NCI-H345 treated with DMSO at 0.1 percent for 48 hours (cell line): ENCODE measurements at regions not wholly inside any gene's neighbourhood (a gene's known extent, or its start where the extent isn't known, plus 50 kb on each side); places are given as distances from the start of the nearest gene placed in this dataset.
"Not testable (repeated sequence)": the region's sequence is repeated elsewhere in the genome, so short reads cannot be mapped to it uniquely, and the experiment has no call there.

Source experiments
- DNase-seq: peaks from one replicate; lab custom pipeline; 2025; ENCODE audit not compliant: unreplicated experiment; lab: John Stamatoyannopoulos, UW

DNA sequence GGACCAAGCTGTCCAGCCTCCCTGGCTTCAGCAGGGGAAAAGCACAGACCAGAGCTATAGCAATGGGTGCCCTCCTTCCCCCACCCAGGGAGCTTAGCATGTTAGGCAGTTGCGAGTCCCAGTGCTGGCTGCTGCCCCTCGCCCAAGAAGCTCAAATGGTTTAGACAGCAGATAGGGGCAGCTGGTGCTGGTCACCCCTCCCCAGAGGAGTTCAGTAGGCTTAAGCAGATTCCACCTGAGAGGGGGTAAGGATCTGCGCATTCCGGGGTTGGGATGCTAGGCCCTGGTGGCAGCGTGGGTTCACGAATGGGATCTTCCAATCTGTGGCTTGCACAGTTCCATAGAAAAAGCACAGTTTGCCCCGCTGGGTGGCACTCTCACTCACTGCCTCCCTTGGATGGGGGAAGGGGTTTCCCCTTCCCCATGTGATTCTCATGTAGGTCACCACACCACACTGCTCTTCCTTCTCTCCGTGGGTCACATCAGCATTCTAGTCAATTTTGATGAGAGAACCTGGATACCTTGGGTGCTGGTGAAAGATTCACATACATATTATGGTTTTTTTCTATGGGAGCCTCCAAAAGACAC is 665.6 kb downstream of the C12orf50 start:
- DNase-seq: no peak

DNA sequence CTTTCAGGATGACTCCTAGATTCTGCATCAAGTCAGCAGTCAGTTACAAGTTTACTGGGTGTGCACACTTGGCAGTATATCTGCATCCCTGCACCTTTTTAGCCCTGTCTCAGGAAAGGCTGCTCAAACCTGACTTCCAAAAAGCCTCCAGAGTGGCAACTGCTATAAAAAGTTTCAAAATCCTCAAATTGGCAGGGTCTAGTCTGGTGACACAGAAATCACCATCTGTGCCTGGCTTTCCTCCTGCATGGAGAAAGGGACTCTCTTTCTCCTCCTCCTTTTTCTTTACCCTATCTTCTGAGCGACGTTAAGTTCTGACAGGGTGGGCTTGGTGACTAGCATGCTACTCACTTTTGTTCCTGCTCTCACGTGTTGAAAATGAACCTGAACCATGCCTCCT is 679.5 kb downstream of the C12orf50 start:
- DNase-seq: no peak

DNA sequence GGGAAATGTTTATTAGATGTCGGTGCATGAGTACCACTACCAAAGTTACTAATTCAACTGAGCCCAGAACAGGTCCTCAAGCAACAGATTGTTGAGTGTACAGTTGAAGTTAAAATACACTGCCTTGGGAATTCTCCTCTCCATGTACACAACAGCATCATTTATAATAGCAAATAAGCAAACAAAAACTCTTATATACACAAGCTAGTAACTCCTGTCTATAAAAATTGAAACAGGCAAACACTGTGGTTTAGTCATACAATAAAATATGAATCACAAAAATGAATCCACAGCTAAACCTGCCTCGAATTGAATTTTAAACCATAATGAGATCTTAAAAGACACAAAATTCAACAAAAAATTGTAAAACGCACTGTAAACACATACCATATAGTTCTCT is 681.1 kb downstream of the C12orf50 start:
- DNase-seq: no peak

DNA sequence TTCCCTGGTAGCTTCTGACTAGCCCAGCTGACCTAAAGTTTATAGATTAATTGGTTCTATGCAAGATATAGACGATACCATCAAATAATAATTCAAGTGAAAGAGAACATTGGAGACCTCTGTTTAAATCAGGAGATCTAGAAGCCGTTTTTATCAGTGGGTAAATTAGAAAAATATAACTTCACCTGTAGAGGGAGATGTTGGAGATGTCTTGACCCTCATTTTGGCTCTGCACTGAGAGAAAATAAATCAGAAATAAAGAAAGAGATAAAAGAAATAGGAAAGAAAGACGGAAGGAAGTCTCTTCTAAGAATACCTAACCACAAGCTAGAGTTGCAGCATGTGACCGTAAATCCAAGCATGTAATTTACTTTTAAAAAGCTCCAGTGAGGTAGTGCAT is 684.5 kb downstream of the C12orf50 start:
- no peak for DNase-seq

DNA sequence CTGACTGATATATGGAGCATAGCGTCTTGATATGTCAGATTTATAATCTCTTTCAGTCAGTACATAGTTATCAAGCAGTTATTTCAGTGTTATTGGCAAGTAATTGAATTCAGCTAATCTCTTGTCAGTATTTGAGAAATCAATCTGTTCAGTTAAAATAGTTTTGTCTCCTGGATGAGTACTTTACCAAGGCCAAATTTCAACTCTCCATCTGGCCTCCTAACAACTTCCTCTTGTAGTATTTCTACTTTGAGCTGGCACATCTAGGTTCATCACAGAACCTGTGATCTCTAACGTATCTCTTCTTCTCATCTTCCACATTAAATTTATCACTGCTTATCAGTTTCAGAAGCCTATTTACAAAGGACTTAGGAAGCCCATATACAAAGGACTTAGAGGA is 690.5 kb downstream of the C12orf50 start:
- no peak for DNase-seq

DNA sequence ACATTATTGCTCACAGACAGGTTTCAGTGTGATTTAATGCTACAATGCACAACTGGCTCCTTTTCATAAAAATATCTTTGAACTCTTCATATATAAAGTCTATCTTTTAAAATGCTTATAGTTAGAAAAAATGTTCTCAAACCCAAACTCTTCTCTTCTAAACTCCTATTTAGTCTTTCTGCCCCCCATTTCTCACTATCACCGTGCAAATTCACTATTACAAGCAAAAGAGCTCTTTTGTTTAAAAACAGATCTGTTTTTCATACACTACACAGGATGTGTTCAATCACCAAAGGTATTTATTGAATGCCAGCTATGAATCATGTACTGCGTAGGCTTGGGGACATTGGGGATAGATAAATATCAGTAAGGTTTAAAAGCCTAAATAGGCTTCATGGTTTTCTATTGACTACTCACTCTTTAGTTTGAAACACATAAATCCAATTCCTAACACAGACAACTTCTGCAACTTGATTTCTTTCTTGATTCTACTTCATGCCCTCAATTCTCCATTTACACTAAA is 692.3 kb downstream of the C12orf50 start:
- no peak for DNase-seq

DNA sequence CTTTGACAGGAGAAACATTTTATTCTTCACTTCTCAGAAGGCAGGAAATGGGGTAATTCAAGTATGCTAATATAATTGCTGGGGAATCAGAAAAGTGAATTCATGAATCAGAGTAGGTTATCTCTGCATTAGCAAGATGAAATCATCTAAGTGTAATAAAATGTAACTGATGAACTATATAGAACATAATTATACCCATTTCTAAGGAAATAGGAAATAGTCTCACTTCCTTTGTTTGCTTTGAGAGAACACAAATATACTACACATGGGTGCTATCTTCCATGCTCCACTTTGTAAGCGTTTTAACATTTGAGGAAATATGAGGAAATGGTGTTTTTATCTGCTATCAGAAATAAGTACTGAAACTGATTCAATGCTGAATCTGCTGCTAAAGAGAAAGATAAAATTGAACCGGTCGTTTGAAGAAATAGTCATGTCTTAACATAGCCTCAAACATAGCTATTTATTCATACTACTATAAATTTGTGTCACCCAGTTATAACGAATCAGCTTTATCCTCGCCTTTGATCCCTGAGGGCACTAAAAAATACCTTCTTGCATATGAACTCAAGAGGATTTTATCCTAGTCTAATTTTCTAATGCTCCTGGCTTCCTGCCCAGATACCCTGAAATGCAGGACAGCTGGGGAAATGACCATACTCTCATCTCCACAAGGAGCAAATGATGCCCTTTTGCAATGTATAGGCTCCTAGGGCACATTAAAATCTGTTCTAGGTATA is 696.0 kb downstream of the C12orf50 start:
- no peak for DNase-seq

DNA sequence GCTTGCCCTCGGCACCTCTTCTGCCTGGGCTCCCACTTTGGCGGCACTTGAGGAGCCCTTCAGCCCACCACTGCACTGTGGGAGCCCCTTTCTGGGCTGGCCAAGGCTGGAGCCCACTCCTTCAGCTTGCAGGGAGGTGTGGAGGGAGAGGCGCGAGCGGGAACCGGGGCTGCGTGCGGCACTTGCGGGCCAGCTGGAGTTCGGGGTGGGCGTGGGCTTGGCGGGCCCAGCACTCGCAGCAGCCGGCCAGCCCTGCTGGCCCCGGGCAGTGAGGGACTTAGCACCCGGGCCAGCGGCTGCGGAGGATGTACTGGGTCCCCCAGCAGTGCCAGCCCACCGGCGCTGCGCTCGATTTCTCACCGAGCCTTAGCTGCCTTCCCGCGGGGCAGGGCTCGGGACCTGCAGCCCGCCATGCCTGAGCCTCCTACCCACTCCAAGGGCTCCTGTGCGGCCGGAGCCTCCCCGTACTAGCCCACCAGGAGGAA is 699.1 kb downstream of the C12orf50 start:
- DNase-seq: not testable (repeated sequence)

DNA sequence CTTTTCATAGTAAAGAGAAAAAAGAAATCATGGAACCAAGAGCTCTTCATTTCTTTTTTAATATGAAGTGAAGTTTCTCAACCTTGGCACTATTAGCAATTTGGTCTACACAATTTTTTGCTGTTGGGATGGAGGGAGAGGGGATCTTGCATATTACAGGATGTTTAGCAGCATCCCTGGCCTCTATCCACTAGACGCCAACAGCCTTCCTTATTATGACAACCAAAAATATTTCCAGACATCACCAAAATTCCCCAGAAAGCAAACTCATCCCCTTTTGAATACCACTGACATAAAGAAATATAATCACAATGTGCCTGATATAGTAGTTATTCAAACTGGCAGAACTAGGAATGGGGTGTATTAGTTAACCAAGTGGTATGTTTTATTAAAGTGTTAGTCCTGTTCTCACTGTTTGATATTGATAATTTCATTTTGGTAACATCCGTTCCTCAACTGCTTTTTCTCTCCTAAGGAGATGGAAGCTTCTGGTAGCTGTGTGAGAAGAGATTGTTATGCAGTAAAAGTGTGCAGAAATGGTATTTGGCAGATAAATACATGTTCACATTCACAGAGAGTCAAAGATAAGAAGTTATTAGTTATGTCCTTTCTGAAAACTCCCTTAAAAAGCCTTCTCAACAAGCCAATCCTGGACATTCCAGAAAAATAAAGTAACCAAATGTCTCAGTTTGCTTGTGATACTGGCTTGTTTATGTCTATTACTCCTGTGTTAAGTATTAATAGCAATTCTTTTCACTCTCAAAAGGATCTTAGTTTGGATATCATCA is 699.9 kb downstream of the C12orf50 start:
- DNase-seq: no peak

DNA sequence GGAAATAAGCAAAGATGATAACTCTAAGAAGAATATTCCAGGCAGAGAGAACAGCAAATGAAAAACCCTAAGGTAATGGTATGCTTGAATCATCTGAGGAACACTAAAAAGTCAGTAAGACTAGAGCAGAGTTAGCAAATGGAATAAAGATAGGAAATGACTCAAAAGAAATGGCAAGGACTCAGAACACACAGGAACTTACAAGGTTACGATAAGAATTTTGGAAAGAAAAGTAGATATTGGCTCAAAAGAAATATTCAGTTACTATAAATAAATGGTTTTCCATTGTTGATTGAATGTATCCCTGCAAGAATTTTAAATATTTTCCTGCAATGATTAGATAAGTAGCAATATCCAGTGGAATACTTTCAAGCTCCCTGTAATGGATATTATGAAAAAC is 705.8 kb downstream of the C12orf50 start:
- DNase-seq: no peak

DNA sequence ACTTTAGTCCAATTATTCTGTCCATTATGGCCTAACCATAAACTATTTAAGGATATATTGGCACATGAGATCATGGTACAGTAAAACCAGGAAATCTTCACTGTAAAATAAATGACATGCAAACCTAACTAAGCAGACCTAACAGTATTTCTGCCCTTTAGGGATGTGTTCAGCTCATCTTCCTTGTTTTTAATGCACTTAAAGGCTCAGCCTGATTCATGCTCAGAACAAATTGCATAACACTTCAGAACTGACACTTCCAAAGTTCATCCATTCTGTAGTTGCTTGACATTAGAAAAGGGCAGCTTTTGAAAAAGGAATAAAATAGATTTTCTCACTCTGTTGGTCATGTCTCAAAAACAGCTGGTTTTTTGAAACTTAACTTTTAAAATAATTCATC is 708.5 kb downstream of the C12orf50 start:
- DNase-seq: no peak

DNA sequence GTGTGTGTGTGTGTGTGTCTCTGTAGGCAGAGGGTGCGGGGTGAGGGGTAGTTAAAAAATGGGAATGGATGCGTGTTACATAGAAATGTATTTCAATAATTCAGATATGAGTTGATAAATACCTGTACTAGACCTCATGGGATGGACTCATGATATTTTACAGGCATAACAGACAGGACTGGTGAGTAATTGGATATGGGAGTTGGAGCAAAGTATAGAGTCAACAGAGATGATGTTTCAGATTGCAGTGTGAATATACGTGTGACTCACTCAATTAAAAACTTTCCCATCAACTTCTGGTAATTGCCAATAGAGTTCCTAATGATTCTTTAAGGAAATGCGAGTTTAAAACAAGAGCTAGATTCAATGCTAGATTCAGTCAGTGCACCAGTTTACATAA is 711.9 kb downstream of the C12orf50 start:
- DNase-seq: no peak

DNA sequence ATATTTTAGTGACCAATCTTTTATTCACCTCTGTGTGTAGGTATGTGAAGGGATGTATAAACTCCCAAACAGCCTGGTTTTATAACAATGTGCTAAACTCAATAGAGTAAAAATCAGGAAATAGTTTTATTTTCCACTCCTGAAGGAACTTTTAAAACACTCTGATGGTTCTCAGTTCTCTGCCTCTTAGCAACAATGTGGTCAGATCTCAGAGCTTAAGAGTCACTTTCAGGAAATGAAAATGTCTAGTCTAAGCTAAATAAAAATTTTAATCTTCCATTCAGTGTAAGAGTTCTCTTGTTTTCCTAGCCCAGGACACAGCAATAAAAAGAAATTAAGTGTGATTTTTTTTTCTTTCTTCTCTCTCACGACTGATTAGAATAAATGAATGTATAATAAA is 718.0 kb downstream of the C12orf50 start:
- no peak for DNase-seq

DNA sequence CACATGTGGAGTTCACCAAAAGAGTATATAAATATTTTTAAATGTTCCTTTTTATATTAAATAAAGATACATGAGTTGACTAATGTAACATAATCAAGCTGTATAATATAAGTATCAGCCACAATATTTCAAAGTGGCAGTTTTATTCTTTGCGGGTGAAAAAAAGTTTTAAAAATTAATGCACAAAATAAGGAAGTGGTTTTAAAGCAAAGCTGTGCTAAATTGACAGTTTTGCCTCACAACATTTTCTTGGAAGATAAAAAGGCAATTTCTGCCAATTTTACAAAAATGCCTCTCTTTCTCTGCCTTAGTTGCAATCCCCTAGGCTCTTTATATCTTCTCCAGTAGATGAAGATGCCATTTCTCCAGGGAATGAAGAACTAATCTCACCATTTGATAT is 719.1 kb downstream of the C12orf50 start:
- DNase-seq: no peak

DNA sequence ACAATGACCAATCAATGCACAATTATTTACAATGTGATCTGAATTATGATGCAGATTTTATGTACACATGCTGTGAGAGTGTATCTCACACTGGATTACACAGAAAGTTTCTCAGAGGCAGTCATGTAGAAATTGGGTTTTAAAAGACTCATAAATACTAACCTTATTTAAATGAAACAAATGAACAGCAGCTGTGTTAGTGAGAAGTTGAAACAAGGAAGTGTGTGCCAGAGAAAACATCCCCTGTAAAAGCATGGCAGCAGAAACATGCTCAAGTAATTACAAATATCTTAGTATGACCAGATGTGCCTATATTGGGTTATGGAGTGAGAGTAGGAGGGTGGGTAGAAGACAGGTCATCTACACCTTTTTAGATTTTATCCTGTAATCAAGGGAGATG is 723.7 kb downstream of the C12orf50 start:
- no peak for DNase-seq

DNA sequence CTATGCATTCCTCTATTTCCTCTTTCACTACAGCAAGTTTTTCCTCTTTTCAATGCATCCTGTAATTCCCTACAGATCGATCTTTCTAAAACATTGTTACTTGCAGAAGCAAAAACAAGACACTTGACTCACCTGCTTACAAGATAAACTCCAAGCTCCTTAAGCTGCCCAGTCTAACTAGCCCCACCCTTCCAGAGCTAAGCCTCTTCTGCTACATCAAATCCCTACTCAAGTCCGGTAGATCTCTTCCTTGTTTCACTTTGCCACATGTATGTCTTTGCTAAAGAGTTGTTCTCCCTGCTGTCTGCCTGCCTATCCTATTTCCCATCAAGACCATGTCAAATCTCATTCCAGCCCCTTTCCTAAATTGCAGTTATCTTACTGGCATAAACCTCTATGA is 724.8 kb downstream of the C12orf50 start:
- DNase-seq: no peak

DNA sequence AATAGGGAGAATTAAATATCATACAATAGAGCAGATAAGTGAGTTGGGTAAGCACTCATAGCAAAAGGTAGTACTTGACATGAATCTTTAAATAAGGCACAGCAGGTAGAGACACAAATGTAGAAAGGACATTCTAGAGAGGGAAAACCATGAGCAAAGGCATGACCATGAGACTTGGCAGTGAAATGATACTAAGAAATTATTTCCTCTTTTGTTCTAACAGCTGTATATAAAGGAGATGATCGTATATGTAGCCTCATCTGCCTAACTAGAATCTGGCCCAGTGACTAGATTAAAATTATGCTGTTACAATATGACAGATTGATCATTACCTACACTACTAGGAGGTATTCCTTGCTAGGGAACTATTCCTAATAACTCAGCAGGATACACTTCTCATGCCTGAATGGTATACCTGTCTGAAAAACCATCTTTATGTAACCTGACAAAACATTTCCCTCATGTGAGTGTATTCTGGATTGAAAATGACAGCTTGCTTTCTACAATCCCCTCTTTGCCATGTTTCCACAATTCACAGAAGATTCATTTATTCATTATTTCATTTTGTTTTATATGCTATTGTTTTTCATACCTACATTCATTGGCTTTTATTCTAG is 725.7 kb downstream of the C12orf50 start:
- peak; percentile 8 for DNase-seq

DNA sequence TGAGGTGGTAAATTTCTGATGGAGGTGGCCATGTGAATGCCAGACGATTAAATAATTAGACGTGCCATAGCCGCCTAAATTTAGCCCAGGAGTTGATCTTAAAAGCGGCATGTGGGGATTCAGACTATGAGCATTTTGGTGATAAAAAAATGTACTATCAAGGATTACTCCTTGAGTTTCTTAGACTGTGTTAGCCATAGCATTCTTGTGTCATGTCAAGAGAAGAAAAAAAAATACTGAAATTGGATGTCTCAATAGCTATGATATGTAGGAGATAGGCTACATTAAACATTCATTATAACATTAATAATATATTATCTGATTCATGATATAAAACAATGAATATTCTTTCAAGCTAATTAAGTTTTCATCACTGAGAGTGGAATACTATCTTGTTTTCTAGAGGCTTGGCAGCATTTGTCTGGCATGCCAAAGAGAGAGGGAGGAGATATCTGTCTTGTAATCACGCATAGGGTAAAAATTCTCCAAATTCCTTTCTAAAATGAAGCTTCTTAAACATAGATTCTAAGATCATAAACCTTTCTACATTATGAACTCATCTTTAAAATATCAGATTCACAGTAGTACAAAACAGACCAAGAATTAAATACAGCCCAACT is 727.0 kb downstream of the C12orf50 start:
- no peak for DNase-seq

DNA sequence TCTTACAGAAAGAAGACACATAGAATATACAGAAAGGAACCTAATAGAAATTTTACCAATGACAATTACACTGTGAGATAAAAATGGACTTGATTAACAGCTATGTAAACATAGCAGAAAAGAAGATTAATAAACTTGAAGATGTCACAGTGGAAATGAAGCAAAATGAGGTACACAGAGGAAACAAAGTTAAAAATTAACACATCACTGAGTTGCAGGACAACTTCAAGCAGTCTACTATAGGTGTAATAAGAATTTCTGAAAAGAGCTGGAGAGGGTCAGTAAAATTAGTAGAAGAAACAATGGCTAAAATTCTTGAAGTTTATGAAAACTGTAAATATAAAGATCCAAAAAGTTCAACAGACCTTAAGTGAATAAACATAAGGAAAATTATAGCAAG is 738.7 kb downstream of the C12orf50 start:
- no peak for DNase-seq

DNA sequence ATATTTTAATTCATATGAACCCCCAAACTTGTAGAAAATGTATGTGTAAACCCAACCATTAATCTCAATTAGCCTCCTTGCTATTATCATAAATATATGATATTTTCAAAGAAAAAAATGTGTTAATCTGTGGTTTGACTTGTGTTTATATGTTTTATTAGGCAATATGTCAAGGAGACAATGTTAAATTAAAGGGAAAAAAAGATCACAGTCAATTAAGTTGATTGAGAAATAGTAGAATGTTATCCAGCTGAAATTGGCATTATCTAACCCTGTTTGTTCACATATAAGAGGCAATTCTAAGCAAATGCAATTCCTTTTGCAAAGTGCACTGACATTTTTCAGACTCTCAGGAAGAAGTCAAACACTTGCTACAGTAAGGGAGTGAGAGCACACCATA is 745.3 kb downstream of the C12orf50 start:
- DNase-seq: no peak

DNA sequence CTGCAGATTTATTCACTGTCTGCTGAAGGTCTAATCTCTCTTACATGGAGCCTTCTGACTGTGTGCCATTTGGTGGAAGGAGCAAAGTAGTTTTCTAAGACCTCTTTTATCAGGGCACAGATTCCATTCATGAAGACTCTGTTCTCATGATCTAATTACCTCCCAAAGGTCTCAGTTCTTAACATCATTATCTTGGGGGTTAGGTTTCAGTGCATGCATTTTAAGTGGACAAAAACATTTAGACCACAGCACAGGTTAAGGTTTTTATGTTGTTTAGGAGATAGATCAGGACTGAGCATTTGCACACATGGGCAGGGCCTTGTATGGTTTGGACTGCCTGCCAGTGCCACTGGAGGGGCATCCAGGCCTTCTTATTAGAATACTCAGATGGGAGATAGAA is 746.1 kb downstream of the C12orf50 start:
- DNase-seq: no peak
